GM19239 (cell line): ENCODE measurements at regions not wholly inside any gene's neighbourhood (a gene's known extent, or its start where the extent isn't known, plus 50 kb on each side); places are given as distances from the start of the nearest gene placed in this dataset.

ENCODE experiments used
- DNase-seq: peaks from one replicate; pipeline ENCODE4 v3.0.0; 2011; ENCODE audit warnings: low spot score; ENCODE audit not compliant: insufficient read length
- FAIRE-seq: peaks from 2 replicates; lab custom pipeline; 2011; peaks lifted over from hg19 to GRCh38; lab: Jason Lieb, UNC

DNA sequence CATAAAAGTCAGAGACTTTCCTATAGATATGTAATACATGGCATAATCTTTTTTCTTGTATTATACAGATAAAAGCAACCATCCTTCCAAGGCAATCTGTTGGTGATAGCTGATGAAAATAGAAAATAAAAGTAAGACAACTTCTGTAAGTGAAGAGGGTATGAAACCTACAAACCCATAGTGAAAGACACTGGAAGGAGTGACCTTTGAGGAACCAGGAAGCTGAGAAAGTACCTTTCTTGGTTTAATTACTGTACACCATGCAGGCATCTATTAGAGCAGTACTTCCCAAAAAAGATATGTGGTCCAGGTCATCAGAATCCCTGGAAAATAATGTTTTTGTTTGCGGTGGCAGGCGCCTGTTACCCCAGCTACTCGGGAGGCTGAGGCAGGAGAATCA lies 906.6 kb upstream of the KLHL29 start:
- DNase-seq (no peak), FAIRE-seq (no peak)

DNA sequence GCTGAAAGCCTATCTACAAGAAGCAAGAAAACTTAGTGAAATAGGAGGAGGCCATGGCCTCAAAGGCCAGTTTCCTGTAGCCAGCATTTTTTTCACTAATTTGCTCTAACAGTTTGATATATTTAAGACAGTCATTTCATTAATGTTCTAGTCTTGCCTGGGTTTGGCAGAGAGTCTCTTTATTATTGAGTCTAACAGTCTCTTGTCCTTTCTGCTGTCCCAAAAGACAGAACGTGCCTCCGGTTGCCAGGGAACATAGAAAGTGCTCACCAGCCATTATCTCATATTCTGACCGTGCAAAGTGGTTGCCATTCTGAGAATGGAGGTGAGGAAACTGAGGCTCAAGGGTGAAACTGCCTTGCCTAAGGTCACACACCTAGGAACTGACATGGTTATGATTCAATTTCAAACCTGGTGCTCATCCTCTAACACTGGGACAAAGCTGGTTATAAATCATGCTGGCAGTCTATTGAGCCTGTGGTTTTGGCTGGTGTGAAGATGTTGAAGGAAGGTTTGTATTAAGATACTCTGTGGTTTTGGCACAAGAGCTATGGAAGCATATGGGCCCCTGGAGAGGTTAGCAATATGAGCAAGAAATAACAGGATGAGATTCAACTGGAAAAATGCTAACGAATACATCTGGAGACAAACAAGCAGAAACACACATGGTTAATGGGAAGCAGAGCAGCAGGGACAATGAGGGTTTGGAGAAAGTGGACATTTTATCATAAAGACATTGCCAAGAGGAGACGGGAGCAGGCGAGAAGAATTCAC lies 903.3 kb upstream of the KLHL29 start:
- DNase-seq, result no peak

DNA sequence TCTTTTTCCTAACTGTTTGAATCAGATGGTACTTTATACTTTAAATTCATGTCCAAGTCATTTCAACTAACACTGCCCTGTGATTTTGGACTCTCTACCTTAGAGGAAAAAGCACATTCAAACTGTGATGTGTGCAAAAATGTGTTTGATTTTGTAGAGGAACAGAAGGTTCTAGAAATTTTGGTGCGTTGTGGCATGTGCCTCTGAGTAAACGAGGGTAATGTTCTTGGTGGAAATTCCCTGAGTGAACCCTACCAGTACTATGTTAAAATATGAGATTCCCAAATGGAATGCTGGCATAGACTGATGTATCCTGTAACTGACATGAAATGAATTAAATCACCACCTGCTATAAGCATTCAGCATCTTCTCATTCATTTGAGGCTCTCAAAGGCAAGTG lies 901.9 kb upstream of the KLHL29 start:
- no peak for DNase-seq
- FAIRE-seq, result no peak

More for the DNA sequence above, 903.3 kb upstream of the KLHL29 start:
- FAIRE-seq, result no peak

DNA sequence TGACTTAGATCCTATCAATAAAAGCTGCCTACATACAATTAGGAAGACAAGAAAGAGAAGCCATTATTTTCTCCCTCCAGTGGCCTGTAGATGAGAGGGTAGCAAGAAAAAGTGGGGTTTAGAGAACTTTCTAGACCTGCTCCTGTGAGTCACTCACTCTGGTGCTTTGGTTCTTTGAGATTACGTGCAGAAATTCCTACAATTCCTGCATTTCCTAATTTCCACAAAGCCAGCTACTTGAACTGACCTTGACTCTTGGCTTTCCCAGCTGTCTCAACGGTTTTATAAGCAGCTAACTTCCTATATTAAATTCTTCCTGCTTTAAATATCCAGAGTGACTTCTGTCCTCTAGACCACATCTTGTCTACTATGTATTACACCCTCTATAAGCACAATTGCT lies 899.5 kb upstream of the KLHL29 start:
- FAIRE-seq, result no peak
- no peak for DNase-seq

DNA sequence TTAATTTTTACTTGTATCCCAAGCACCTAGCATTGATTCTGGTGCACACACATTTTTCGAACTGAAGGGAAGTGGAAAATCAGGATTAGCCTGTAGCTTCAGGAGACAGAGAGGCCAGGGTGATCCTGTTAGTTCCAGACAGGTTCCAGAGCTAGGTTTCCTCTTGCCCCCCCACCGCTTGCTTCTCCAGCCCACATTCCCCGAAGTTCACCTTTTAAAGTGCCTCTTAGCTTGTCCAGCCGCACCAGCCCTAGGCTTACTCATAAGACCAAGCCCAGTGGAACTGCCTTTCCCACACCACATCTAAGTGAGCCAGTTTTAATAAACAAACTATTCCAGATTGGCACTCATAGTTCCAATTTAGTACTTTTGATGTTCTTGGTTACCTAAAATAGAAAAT lies 898.6 kb upstream of the KLHL29 start:
- no peak for FAIRE-seq
- no peak for DNase-seq

DNA sequence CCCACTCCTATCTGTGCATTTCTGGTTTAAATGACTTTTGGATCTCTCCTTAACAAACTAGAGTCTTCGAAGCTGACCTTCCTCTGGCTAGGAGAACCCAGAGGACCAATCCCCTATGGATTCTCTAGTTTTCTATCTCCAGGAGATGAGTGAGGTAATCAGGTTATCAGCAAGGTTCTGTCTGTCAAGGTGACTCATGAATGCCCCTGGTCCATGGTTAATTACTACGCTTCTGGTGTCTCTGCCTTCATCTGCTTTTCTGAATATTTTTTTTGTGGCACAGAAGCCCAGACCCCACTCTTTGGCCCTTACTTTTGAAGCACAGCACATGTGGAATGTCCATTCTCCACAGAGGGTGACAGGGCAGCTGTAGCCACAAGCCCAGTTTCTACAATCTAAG lies 897.9 kb upstream of the KLHL29 start:
- FAIRE-seq, result no peak

DNA sequence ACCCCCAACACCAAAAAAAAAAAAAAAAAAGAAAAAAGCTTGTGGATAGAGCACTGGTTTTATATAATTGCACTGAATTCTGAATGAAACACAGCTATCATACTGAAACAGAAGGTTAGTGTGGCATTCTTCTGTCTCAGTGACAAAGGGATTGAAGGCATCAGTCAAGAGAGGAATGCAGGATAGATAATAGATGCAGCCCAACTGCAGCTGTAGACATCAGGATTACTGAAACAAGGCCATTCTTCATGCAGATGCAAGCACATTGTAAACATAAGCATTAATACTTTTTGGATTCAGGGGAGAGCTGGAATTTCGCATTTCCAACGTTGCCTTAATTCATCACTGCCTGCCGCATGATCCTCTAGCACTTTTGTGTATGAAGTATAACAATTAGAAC lies 897.4 kb upstream of the KLHL29 start:
- no peak for FAIRE-seq
- no peak for DNase-seq

More for the DNA sequence above, 897.9 kb upstream of the KLHL29 start:
- no peak for DNase-seq

DNA sequence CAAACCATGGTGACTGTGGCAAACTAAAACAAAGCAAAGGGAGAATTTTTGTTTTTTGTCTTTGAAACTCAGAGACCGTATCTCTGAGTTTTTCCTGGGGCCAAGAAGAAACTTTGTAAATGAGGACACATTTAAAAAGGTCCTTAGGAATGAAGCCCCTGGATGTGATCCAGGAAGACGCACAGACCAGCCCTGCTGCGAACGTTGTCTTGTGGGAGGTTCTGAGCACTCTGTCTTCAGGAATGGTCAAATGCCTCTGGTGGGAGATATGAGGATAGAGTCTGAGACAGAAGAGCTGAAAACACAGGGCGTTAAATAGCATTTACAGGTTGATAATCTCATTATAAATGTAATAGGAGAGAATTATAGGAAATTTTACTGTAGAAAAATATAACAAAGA lies 893.5 kb upstream of the KLHL29 start:
- FAIRE-seq (no peak), DNase-seq (no peak)

DNA sequence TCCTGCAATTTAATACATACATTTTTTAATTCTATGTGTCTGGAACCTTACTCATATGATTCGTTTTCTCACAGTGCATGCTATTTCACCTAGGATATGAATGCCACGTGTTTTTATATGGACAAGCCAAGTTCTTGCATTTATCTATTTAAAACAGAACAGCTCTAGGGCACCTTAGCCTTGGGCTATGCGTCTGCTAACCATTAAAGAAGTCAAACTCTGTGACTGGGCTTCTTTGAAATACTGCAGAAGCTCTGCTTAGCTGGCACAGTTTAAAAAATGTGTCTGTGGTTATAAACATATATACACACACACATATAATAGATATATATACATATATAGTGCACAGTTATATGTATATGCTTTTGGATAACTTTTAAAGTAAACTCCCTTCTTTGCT lies 890.8 kb upstream of the KLHL29 start:
- no peak for DNase-seq
- FAIRE-seq, result no peak

DNA sequence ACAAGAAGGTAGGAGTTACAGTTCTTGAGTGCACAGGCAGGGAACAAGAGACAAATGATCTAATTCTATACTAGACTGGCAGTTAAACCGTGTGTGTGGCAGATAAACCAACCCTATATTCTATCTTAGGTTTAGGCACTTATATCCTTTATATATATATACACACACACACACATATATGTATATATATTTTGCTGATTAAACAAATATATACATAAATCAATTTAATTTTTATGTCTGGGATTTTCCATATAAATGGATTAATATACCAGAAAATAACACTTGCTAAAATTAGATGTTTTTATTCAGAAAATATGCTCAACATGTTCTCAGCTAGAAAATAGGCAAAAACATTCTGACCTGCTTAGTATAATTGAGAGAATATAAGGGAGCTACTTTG lies 887.9 kb upstream of the KLHL29 start:
- DNase-seq, result no peak
- FAIRE-seq, result no peak

DNA sequence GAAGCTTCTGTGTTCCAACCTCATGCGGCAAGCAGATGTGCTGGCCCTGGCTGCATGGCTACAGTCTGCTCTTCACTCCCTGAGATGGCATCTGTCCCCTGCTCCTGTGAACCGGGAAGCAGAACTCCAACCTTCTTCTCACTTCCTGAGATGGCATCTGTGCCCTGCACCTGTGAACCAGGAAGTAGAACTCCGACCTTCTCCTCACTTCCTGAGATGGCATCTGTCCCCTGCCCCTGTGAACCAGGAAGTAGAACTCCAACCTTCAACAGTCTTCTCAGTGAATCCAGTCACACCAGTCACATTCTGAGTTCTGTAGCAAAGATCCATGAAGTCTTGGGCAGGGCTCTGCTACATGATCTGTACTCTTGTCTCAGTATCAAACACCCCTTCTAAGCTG lies 887.2 kb upstream of the KLHL29 start:
- FAIRE-seq (no peak), DNase-seq (no peak)

DNA sequence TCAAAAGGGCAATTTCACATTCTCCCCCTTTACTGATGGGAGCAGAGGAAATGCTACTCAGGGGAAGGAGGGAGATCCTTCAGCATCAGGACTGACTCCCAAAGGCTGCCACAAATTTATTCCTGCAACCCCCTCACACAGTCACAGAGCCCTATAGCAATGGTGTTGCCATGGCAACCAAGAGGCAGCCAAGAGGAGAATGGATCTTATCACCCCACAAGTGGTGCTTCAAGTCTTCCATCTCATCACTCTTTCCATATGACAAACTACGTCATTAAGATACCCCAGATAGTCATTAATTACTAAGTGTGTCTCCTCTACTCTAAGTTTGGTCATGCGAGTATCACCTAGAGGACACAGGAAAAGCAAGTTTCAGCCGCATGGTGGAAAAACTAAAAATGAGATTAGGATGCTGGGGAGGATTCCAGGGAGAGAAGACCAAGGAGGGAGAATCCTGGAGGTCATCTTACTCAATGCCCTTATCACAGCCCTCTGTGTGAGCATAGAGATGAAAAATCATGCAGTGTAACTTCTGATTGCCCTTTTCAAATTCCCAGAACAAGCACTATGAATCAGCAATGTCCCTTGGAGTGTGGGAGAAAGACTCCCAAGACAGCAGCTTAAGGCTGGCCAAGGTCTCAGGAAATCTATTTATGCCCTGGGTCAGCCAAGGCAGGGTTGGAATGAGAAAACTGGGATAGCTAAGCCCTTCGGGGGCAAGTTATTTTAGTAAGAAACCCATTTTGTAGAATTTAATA lies 885.7 kb upstream of the KLHL29 start:
- FAIRE-seq, result no peak
- no peak for DNase-seq

DNA sequence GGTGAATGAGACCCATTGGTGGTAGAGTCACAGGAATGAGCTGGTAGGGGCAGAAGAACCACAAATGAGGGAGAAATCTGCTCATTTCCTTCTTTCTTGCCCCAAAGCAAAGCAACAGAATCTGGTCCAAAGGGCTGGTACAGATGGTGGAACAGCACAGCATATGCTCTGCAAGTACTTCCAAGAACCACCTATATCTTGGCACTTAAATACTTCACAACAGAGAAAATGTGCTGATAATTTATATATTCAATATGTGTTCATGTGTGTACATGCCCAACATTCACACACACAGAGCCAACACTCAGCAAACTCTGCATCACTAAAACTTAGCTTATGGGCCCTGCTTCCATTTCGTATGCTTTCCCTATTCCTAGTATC lies 884.4 kb upstream of the KLHL29 start:
- DNase-seq (no peak), FAIRE-seq (no peak)

DNA sequence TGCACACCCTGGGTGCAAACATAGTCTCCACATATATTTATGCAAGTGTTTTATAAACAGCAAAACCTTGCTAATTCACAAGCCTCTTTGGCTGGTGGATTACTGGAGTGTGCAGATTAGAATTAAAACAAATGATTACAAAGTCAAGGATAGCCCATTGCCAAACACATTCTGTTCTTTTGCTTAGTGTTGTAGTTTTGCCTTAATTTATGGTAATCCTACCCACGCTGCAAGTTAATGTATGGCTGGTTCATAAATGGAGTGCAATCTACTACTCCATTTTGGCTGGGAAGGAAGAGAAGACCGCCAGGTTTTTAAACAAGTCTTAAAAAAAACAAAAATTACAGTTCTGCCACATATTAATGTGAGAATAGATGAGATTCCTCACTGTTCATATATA lies 883.1 kb upstream of the KLHL29 start:
- no peak for FAIRE-seq

DNA sequence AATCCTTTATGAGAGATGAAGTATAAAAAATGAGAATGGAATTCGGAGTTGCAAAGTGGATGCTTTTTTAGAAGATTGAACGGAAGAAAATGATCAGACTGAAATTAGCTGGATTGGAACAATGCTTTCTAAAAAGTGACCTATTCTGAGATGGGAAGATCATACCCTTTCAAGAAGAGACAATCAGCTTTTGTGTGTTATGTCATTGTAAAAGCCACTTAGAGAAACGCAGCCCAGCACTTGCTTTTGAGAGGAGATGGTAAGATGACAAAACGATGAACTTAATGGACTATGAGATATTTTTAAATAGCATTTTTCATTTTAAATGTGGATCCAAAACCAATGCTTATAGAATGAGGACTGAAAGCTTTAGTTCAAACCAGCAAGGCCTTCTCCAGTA lies 871.4 kb upstream of the KLHL29 start:
- no peak for FAIRE-seq
- DNase-seq, result no peak

More for the DNA sequence above, 883.1 kb upstream of the KLHL29 start:
- DNase-seq, result no peak

DNA sequence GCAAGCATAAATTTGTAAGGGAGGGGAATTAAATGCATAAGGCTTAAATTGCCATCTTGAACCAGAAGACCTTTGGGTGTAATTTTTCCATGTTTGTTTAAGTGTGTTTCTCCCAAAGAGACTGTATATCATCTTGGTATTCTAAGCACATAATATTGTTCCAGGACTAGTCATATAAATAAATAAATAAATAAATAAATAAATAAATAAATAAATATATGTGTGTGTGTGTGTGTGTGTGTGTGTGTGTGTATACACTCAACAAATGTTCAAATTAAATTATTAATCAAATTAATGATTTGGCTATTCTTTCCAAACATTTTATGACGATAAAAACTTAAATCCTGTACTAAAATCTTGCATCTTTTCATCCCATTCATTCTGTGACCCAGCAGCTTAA lies 867.8 kb upstream of the KLHL29 start:
- DNase-seq (no peak), FAIRE-seq (no peak)

DNA sequence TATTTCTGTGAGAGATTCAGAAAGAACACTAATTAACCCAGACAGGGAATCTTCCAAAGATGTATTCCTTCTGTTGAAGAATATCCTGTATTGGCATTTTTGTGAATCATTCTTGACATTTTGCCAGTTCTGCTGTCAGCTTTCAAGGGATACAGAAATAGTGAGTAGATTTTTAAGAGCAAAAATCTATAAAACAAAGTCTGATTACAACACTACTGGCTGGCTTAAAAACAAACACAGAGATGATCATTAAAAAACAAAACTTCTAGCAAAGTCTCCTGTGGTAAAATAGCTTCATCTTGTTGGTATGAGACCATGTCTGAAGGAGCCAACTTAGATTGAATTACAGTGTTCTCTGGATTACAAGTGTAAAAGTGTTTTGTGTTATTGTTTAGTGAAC lies 866.3 kb upstream of the KLHL29 start:
- FAIRE-seq (no peak), DNase-seq (no peak)

DNA sequence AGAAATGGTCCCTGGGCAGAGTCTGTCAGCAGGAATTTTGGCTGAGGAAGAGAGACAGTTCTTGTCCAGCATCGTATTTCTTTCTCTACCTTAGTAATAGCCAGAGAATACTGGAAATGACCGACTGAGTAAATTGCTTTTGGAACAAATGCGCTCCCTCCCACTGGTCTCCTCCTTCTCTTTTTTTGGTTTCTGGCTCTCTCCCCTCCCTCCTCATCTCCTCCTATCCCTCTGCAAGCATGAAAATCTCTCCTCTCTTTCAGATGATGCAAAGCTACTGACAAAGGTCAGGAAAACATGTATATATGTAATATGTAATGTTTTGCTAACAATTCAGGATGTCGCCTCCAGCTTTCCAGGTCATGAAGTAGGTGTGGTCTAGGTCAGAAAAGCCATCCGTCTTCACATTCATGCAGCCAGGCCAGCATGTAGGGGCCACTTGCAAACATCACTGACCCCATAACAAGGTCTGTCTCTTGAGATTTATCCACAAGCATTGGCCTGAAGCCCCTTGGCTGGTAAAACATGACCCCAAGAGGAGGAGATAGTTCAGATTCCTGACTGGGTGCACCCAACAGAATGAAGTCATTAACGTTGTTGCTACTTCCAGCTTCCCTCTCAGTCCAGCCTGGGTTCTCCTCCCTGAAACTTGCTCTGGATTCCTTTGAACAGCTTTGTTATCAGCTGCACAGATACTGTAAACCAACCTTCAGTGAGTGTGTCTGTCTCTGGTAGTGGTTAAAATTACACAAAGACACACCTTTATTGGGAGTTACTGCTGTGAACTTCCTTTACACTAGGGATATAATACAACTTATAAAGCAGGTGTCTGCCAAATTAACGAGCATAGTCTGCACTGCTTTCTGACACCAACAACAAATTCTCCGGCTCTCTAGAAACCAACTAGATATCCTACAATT lies 864.4 kb upstream of the KLHL29 start:
- FAIRE-seq, result no peak

DNA sequence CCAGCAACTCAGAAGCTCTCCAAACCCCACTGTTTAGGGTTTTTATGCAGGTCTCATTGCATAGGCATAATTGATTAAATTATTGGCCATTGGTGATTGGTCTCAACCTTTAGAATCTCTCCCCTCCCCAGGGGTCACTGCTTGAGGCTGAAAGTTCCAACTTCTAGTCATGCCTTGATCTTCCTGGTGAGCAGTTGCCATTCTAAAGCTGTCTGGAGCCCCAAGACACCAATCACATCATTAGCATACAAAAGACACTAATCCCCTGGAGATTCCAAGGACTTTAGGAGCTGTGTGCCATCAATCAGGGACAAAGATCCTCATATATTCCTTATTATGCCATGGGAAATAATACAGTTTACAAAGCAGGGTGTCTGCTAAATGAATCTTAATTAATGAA lies 863.4 kb upstream of the KLHL29 start:
- no peak for FAIRE-seq
- DNase-seq, result no peak

More for the DNA sequence above, 864.4 kb upstream of the KLHL29 start:
- no peak for DNase-seq

DNA sequence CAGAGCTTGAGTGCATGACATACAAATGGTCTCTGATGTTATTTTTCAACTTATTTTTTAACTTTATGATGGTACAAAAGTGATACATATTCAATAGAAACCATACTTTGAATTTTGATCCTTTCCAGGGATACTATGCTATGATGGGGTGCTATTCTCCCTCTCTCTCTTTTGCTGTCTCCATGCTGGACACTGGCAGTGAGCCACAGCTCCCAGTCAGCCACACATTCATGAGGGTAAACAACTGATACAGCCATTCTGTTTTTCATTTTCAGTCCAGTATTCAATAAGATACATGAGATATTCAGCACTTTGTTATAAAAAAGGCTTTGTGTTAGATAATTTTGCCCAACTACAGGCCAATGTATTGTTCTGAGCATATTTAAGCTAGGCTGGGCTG lies 859.3 kb upstream of the KLHL29 start:
- DNase-seq, result no peak

DNA sequence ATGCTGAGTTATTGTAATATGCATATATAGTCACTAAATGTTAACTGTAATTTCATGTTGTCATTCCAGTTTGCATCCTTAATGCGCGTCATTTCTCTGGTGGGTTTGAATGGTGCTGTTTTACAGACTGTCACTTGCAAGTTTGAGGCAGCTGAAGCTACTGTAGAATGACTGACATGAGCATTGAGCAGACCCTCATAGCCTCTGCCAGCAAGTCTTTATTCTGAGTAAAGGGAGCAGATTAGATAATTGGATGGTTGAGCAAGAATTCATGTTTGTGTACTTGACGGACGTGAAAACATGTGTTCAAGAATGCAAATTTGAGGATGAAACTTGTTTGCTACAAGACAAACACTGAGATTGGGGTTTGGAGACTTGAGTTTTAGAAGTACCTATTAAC lies 854.8 kb upstream of the KLHL29 start:
- DNase-seq (no peak), FAIRE-seq (no peak)

More for the DNA sequence above, 859.3 kb upstream of the KLHL29 start:
- FAIRE-seq, result no peak
